HEK293 (cell line): ENCODE measurements at regions not wholly inside any gene's neighbourhood (a gene's known extent, or its start where the extent isn't known, plus 50 kb on each side); places are given as distances from the start of the nearest gene placed in this dataset.

Experiments used
- ATF2 ChIP-seq: fragments of 450-650 bp; formaldehyde crosslinking; IDR thresholded peaks from 2 replicates; pipeline ENCODE4 v1.5.1; 2016; ENCODE audit warnings: missing biosample characterization, missing genetic modification characterization, low read depth
- YY1 ChIP-seq: fragments of 450-650 bp; formaldehyde crosslinking; IDR thresholded peaks from 2 replicates; pipeline ENCODE4 v1.5.1; 2018; ENCODE audit warnings: missing biosample characterization, missing genetic modification characterization
- ZNF362 ChIP-seq: fragments of 450-650 bp; formaldehyde crosslinking; IDR thresholded peaks from 2 replicates; pipeline ENCODE4 v1.5.1; 2016; ENCODE audit warnings: missing biosample characterization, missing genetic modification characterization
- ZNF416 ChIP-seq: fragments of 450-650 bp; formaldehyde crosslinking; IDR thresholded peaks from 2 replicates; pipeline ENCODE4 v1.5.1; 2016; ENCODE audit warnings: missing biosample characterization, missing genetic modification characterization
- ZNF529 ChIP-seq: fragments of 450-650 bp; formaldehyde crosslinking; IDR thresholded peaks from 2 replicates; pipeline ENCODE4 v1.5.1; 2017; ENCODE audit warnings: missing genetic modification characterization, missing biosample characterization; ENCODE audit not compliant: insufficient replicate concordance
- TF ChIP-seq, protein P1 (sequence below): fragments of 450-650 bp; formaldehyde crosslinking; IDR thresholded peaks from 2 replicates; pipeline ENCODE4 v1.5.1; 2016; ENCODE audit warnings: missing biosample characterization, missing genetic modification characterization
- TF ChIP-seq, protein P2 (sequence below): fragments of 450-650 bp; IDR thresholded peaks from 2 replicates; pipeline ENCODE4 v1.5.1; 2018; ENCODE audit warnings: missing biosample characterization, mild to moderate bottlenecking, missing genetic modification characterization

GRCh38 chr7:25968205-25968993 lies 183.6 kb upstream of the NFE2L3 start:
- TF ChIP-seq, protein P1, sequence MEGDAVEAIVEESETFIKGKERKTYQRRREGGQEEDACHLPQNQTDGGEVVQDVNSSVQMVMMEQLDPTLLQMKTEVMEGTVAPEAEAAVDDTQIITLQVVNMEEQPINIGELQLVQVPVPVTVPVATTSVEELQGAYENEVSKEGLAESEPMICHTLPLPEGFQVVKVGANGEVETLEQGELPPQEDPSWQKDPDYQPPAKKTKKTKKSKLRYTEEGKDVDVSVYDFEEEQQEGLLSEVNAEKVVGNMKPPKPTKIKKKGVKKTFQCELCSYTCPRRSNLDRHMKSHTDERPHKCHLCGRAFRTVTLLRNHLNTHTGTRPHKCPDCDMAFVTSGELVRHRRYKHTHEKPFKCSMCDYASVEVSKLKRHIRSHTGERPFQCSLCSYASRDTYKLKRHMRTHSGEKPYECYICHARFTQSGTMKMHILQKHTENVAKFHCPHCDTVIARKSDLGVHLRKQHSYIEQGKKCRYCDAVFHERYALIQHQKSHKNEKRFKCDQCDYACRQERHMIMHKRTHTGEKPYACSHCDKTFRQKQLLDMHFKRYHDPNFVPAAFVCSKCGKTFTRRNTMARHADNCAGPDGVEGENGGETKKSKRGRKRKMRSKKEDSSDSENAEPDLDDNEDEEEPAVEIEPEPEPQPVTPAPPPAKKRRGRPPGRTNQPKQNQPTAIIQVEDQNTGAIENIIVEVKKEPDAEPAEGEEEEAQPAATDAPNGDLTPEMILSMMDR (tag by site-specific recombination) = no peak
- no peak for TF ChIP-seq ZNF362 (tag by site-specific recombination)
- no peak for TF ChIP-seq YY1 (tag by site-specific recombination)
- TF ChIP-seq ATF2 (tag by site-specific recombination) = no peak
- no peak for TF ChIP-seq ZNF416 (tag by site-specific recombination)
- TF ChIP-seq ZNF529 (tag by site-specific recombination) = no peak
- TF ChIP-seq, protein P2, sequence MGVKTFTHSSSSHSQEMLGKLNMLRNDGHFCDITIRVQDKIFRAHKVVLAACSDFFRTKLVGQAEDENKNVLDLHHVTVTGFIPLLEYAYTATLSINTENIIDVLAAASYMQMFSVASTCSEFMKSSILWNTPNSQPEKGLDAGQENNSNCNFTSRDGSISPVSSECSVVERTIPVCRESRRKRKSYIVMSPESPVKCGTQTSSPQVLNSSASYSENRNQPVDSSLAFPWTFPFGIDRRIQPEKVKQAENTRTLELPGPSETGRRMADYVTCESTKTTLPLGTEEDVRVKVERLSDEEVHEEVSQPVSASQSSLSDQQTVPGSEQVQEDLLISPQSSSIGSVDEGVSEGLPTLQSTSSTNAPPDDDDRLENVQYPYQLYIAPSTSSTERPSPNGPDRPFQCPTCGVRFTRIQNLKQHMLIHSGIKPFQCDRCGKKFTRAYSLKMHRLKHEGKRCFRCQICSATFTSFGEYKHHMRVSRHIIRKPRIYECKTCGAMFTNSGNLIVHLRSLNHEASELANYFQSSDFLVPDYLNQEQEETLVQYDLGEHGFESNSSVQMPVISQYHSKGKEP = no peak
